HG02588 (cell line): ENCODE measurements at regions not wholly inside any gene's neighbourhood (a gene's known extent, or its start where the extent isn't known, plus 50 kb on each side); places are given as distances from the start of the nearest gene placed in this dataset.

Experiments used
- ATAC-seq: cut with Tn5 transposase; IDR thresholded peaks from one replicate; pipeline ENCODE4 v1.9.1; 2021; ENCODE audit warnings: mild to moderate bottlenecking, moderate library complexity; ENCODE audit not compliant: unreplicated experiment

DNA sequence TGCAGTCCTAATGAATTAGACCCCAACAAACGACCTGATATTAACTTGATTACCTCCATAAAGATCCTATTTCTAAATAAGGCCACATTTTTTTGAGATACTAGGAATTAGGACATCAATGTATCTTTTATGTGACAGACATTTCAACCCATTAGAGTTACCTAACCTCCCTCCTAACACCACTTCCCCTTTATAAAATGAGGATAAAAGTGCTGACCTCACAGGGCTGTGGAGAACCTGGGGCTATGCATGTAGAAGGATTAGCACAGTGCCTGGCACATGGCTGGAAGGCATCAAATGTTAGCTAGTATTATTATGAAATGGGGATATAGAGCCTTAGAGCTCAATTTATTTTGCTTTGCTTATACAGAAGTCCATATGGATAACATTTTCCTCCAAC, 53.5 kb upstream of the LRRN1 start:
- ATAC-seq, result no peak

DNA sequence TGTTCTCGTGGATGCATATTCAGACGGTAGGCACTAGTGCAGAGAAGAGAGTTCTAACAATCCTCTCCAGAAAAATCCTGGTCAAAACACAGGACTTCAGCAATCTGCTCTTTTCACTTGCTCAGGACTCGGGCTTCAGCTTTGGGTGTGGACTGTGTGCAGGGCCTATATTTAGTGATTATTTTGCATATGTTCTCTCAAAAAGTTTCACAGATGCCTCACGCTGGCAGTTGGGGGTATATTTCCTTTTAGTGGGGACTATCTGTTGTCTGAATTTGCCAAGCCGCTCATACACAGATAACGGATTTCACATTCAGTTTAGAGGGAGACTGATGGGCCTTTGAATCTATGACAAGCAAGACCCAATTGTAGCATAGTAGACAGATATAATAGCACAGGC, 54.4 kb upstream of the LRRN1 start:
- no peak for ATAC-seq

DNA sequence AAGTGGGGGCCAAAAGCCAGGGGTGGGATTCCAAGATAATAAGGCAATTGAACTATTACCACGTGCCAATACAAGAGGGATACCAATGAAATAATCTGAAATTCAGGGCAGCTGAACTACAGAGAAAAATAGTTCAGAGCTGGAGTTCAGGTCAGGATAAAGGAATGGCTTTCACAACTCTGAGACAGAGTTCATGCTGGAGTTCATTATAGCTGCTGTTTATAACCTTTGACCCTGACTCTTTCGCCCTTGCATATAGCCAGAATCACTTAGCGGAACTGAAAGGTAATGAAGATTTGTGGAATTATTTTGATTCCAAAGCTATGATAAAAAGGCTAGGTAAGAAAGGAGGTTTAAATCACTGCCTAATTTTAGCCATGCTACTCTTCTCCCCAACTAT, 55.5 kb upstream of the LRRN1 start:
- ATAC-seq, result no peak

DNA sequence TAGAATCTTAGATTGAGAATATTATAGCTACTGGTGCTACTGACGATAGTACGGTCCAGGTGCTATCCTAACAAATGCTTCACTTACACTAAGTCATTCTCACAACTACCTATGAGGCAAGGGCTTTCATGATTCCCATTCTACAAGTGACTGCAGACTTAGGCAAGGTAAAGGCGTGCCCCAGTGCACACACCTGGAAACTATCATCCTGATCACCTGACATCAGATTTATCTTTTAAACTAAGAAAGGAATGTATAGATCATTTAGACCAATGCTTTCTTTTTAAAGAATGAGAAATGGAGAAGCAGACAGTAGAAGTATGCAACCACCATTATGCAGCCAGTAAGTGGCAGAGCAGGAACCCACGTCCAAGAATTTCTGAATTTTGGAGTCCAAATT, 59.2 kb upstream of the LRRN1 start:
- no peak for ATAC-seq

DNA sequence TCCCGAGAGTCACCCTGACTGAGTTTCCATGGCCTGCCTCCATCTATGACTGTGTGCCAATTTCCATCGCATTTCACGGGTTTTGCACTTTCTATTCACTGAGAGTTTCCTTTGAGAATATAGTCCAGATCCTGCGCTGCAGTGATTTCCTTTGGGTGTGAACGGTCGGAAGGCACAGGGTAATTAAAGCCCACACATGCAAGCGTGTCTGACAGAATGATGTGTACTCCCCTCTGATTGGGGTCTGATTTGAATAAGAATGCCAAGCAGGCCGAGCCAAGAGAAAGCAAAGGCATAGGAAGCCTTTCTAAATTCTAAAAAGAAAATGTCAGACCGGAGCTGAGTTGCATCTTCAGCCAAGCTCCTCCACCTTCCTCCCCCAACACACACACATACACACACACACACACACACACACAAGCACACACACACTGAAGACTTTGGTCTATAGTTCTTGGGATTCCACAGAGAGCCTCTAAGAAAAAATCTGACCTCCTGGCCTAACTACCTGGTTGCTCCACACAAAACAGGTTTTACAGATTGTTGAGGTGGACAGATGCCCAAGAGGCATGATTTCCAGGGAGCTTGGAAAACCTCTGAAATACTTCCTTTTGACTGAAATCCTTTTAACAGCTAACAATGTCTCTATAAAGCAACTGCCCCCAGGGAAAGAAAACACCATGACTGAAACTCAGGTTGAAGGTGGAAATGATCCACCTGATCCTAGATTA, 59.7 kb upstream of the LRRN1 start:
- no peak for ATAC-seq

DNA sequence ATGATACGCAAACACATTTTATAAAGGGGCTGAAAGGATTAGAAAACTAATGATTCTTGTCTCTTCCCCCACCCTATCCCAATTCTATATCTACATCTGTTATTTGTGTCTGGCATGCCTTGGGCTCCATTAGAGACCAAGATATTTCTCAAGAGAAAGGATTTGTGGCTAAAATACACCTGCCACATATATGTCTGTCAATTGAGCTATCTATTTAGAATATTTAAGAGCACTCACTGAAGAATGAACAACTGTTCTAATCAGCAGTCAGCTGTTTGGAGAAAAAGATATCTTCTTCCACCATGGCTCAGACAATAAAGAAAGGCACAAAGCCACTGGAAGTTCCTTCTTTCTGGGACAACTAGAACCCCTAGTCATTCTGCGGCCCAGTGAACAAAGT, 61.7 kb upstream of the LRRN1 start:
- ATAC-seq, result no peak

DNA sequence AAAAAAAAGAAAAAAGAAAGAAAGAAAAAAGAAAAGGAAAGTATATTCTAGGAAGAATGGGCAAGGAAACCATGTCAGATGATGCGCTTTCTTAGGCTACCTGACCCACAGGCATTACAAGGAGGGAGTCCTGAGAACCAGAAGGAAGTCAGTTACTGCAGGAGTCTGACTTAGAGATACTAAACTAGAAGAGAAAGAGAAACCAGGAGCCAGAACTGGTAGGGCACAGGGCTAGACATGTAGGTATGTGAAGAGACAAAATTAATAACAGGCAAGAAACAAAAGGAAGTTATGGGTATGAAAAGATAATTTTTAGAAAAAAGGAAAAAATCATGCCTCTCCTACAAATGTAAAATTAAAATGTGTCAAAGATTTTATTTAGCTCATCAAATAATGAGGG, 63.3 kb upstream of the LRRN1 start:
- no peak for ATAC-seq

DNA sequence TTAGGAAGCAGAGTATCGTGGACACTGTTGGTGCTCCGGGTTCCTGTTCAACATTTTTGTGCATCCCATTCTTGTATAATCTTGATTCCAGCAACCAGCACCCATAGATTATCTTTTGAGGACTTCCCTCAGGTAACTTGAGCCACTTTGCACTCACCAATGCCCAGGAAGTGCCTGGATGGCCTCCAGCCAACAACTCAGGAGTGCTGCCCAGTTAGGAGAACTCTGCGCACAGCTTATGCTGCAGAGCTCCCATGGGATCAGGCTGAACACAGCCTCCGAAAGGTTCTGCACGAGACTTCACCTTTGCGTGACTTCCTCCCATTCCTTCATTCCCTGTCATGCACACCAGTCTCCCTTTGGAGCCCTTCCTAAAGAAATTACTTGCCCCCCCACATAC, 64.3 kb upstream of the LRRN1 start:
- ATAC-seq, result no peak

DNA sequence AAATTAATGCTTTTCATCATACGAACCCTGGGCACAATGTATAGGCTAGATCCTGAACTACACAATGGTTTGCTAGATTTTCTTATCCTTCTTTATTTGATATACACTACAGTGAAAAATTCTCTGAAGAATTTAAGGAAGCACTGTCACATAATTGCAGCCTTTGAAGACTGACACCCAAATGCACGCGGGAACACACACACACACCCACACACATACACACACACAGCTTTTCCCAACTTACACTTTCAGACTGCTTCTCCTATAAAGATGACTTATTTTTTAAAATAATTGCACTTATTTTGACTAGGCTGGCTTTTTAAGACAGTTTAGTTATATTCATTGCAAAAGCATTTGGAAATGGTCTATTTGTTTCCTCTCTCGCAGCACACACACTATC, 70.0 kb upstream of the LRRN1 start:
- no peak for ATAC-seq

DNA sequence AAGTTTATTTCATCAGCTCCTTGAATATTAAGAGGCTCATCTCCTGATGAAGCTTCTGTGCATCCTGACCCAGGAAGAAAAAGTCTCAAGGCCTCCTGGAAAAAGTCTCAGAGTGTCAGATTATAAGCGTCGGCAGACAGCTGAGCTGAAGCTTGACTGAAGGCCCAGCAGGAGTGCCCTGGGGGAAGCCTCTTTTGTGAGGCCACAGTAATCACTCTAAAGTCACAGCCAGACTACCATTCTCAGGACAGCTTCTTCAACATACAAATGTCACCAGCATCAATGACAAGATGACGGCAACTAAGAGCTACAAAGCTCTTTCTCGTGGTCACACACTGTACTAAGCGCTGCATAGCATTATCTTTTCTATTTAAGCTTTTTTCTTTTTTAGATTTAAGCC, 72.7 kb upstream of the LRRN1 start:
- no peak for ATAC-seq

DNA sequence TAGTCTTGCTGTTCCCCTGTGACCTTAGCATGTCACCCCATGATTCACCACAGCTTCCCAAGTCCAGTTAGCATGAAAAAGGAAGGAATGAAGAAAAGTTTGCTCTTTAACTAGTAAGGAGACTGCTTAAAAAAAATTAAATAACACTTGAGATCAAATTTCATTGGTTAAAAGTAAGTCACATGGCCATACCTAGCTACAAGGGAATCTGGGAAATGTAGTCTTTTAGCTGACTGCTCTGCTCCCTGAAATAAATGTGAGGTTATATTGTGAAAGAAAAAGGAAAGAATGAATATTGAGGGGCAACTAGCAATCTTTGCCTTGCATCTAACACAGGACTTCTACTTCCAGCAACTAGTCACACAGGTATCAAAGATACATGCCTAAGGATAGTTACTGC, 84.7 kb upstream of the LRRN1 start:
- ATAC-seq, result no peak

DNA sequence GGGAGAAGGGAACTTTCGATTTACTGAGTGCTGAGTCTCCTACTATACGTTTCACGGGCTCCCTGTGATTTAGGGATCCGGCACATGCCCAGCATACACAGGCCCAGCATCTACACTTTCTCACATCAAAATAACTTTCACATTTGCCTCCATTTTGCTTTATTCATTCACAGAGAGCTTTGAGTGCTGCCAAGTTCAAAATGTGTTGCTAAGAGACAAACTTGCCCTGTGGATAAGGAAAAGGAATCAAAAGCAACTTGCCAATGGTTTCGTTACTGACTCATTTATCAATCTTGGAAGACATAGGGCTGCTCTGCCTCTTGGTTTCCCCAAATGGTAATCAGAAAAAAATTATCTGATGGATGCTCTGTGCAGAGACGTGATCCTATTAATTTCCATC, 86.3 kb upstream of the LRRN1 start:
- no peak for ATAC-seq

DNA sequence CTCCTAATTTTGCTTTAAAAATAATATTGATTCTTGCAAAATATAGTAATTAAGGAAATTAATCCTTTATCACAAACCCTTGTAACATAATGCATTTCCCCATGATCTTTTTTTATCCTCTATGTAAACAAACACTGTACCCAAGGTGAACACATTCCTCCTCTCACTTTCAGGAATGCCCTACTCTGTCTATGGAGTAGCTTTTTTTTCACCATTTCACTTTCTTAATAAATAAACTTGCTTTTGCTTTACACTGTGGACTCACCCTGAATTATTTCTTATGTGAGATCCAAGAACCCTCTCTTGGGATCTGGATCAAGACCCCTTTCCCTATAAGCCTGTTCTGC, 90.5 kb upstream of the LRRN1 start:
- ATAC-seq, result no peak

DNA sequence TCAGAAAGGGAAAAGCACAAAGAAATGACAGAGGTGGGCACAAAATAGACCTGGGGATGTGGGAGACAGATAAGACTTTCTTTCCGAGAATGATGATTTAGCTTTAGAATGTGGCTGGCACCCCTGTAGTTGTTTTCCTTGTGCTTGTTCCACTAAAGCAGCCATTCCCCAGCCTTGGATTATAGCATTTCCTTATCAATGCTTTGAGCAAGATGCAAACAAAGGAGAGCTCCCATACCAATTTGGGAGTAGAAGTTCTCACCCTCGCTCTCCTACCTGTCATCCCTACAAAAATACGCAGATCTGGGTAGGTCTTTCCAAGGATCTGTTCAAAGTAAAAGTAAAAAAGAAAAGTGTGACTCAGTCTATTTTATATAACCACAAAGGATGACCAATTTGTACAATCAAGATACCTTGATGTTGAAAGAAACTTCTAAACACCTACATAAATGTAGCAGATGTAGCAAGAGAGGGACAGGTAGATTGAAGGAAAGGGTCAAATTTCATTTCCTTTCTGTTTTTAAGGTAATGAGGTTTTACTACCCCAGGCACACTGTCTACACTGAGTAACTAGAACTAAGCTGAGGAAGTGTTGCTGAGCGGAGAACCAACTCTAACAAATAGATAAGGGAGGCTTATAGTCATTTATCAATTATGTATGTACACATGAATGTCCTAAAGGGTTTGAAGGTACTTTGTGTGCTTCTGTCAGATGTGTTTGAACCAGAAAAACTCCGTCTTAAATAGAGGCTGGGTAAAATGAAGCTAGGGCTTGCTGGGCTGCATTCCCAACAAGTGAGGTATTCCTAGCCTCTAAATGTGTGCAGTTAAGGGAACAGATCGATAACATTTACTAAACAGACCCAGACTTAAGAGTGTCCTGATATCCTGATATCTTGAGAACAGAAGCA, 91.1 kb upstream of the LRRN1 start:
- ATAC-seq, result no peak

DNA sequence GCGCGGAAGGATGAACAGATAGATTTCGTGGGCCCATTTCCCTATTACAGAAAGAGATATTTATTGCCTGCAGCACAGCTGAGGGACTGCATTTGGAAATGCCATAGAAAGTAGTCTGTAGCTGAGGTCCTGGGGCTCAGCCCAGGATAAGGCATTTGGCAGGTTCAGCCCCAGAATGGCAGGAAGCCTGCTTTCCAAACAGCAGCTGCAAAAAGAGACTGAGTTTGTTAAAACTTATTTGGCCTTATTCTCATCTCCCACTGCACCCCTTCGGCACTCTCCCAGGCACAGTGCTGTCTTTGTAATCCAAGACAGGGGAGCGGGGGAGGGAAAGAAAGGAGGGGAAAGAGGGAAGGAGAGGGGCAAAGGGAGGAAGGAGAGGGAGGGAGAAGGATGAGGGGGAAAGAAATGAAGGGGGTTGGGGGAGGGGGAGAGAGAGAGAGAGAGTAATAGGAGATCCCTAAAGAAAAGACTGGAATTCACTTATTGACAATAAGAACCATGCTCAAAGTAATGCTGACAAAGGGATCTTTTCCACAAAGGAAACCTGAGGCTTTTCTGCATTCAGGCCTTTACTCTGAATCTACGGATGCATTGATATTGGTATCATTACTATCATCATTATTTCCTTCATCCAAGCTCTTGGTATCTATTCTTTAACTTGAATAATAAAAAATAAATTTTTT, 94.0 kb upstream of the LRRN1 start:
- no peak for ATAC-seq

DNA sequence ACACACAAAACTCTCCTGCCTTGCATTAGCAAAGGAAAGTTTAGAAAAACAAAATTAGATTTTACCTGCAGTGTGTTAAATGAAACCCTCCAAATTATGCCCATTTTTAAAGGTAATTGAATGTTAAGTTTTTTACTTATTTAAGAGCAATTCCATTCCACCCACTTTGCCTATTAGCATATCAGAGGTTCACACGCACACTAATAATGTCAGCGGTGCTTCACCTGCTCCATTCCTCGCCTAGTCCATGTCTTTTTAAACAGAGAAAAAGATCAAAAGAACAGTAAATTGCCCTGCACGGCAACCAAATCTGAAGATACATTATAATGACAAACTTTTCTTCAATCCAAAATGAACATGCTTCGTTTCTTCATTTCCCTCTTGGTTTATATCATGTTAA, 97.3 kb upstream of the LRRN1 start:
- ATAC-seq, result no peak

DNA sequence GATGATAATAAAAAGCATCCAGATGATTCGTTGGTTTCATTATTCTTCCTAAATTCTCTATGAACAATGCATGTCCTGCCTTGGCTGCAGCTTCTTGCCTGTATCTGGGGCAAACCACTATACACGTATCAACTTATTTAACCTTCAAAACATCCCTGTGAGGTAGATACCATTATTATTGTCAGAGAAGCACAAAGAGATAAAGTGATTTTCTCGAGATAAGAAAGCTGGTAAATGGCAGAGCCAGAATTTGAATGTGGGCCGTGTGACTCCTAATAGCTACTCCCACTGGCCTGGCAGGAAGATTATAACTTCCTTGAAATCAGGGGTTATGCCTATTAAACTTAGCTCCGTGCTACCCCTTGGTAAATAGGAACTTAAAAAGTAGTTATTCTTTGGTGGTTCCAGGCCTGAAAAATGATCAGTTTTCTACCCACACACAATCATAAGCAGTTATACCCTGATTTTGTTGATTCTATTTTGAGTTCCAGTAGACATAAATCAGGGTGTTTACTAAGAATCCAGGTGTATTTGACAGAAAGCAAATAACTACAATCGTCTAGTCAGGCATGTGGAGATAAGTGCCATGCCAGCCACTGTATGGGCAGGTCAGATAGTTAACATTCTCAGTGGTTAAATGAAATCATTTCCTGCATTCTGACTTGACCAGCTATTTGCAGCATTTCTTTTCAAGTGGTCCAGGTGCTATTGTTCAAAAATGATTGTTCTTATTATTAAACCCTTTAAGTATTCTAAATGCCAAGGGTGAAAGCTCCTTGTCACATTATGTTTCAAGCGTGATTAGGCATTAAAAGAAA, 99.2 kb upstream of the LRRN1 start:
- no peak for ATAC-seq

DNA sequence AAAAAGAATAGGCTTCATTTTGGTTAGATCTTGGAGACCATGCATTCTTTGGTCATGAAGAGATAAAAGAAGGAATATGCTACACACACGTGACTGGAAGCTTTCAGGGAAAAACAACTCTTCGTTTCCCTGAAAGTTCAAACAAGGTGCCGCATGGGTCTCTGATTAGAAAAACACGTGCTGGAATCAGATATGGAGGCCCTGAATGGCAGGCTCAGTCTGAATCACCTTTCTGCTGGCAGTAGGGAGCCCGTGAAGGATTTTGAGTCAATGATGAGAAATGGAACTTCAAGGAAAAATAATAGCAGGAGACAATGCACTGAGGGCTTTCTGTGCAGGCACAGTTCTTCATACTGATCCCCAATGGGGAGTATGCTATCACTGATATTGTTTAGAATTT, 99.8 kb upstream of the LRRN1 start:
- no peak for ATAC-seq

DNA sequence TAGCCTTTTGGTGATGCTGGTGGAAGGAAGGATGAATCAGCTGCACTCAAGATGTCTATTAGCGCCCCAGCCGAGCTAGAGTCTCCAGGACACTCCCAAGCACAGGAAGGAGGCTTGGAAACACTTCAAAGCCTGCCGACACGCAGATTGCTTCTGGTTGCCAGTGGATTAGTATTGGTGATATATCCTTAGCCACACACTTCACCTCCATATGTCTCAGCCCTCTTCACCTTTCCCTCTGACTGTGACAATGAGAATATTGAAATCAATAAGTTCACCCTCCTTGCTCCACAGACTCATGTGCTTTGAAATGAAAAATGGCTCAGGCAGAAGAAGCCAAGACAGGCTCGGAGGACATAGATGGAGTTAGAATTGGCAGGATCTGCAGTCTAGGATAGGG, 102.9 kb upstream of the LRRN1 start:
- ATAC-seq, result no peak

DNA sequence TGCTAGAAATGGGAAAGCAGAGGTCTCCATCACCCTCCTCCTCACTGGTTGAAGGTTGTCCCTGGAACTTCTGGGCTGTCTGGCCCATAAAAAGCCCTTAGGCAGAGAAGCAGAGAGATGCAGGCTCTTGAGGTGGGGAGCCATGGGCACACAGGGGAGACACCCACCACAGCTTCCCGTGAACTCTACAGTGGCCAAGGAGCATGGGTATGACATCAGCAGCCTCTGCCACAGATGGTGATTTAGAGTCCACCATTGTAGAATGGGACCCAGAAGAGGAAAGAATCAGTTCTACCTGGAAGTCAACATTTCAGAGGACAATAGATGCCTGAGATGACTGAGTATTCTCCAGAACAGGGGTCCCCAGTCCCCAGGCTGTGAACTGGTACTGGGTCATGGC, 105.6 kb upstream of the LRRN1 start:
- ATAC-seq, result no peak
